Heart left ventricle (tissue), 16 donors: ENCODE measurements at regions not wholly inside any gene's neighbourhood (a gene's known extent, or its start where the extent isn't known, plus 50 kb on each side); places are given as distances from the start of the nearest gene placed in this dataset.

Experiments used
- ATAC-seq, 4 donors: fragments of 200-7000 bp; cut with Tn5 transposase; one replicate each; pipeline ENCODE4 v1.9.1; 2020 to 2022; ENCODE audit warnings: moderate library complexity in 4 of 4, mild to moderate bottlenecking in 3 of 4, moderate number of reproducible peaks in 1 of 4
- DNase-seq, 5 donors: peaks; one replicate each; pipeline ENCODE4 v3.0.0-alpha.2; 2020
- H3K27ac ChIP-seq, 12 donors: fragments of 200-600 bp; sonication (generic) in 4 of 12; one replicate each; pipeline versions ENCODE4 v1.5.0 to v1.8.0; 2016 to 2022; ENCODE audit warnings: mild to moderate bottlenecking in 2 of 12
- H3K27me3 ChIP-seq, 9 donors: fragments of 200-600 bp; sonication (generic) in 2 of 9; one replicate each; pipeline versions ENCODE4 v1.5.1 to v1.8.0; 2016 to 2022; ENCODE audit warnings: mild to moderate bottlenecking in 3 of 9
- H3K36me3 ChIP-seq, 9 donors: fragments of 200-600 bp; sonication (generic) in 2 of 9; one replicate each; pipeline versions ENCODE4 v1.5.0 to v1.8.0; 2018 to 2022; ENCODE audit warnings: mild to moderate bottlenecking in 2 of 9
- H3K4me1 ChIP-seq, 12 donors: fragments of 200-600 bp; sonication (generic) in 4 of 12; one replicate each; pipeline versions ENCODE4 v1.5.0 to v1.8.0; 2016 to 2022; ENCODE audit warnings: mild to moderate bottlenecking in 3 of 12
- H3K4me3 ChIP-seq, 12 donors: fragments of 200-600 bp; sonication (generic) in 4 of 12; one replicate each; pipeline versions ENCODE4 v1.5.0 to v1.8.0; 2017 to 2022; ENCODE audit warnings: mild to moderate bottlenecking in 9 of 12, moderate library complexity in 4 of 12
- H3K9me3 ChIP-seq, 12 donors: fragments of 200-600 bp; sonication (generic) in 4 of 12; one replicate each; pipeline versions ENCODE4 v1.5.0 to v1.8.0; 2016 to 2022; ENCODE audit warnings: mild to moderate bottlenecking in 1 of 12
- POLR2A ChIP-seq, 2 donors: fragments of 450-650 bp; IDR thresholded peaks; one replicate each; pipeline ENCODE4 v1.6.1; 2017; ENCODE audit warnings: antibody characterized with exemption in 2 of 2, mild to moderate bottlenecking in 2 of 2, moderate library complexity in 2 of 2
- WGBS, 4 donors: extraction: QIAGEN DNeasy Blood & Tissue Kit in 2 of 4; methylation state at CpG; one replicate each; pipeline versions ENCODE4 v1.1.5 to v1.1.7; 2013 to 2018; 5-methylcytosine and 5-hydroxymethylcytosine counted together
- intact Hi-C, 10 donors: fragments of 100-400 bp; cut with DNase I; formaldehyde crosslinking; loops; one replicate each; pipeline versions ENCODE4 v1.11.1 to v1.14.2; 2022
- TF ChIP-seq, protein P1 (sequence below), 12 donors: fragments of 200-600 bp; sonication (generic) in 4 of 12; IDR thresholded peaks; one replicate each; pipeline versions ENCODE4 v1.5.0 to v1.8.0; 2018 to 2022; ENCODE audit warnings: antibody characterized with exemption in 12 of 12, mild to moderate bottlenecking in 5 of 12
- donor health status: ischemic (EF 13 %, LVEDD 7.1; RV severe dilation, severe dysfunction).
- donor health status: healthy with polysubstance abuse.
- donor health status: DM: no; HTN: yes; CAD: no.
- donor health status: DM: no; HTN: no; CAD: no.
- donor health status: ischemic (EF 25% LVEDD 6.9; RV normal size, moderate dysfunction).
- donor health status: ischemic (EF 25% LVEDD 5.7; RV mildly dilated, moderate dysfunction).
- donor health status: healthy.
- donor health status: DM: yes; HTN: yes; CAD: no.
- donor health status: ischemic (EF 35%, LVEDD 5.7; RV mildly dilated, moderate dysfunction).
- donor health status: nonischemic (EF 11% LVEDD 7.7; RV severe dilation, severe dysfunction).
- donor health status: DM: yes; HTN: yes; CAD: no.
- donor health status: PGD.
- donor health status: ischemic (EF 29% LVEDD 5.4; RV normal size, mild dysfunction).
- donor health status: nonischemic (EF 23%, LVEDD 6.1; RV moderate dilation, normal function).

DNA sequence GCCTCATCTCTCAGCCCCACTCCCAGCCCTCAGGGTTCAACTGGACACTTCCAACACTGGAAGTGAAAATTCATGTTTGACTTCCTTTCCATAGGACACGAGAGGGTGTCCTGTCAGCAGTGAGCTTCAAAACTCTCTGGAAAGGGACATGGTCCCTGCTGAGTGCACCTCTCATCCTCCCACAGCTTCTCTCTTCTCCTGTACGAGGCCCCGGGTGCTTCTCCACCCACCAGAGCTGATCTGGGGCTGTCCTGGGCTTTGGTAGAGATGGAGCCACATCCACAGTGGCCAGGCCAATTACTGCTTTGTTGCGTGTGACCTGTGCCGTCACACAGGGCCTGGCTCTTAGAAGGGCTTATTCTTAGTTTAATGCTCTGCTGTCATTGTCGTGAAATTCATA, 182.3 kb downstream of the RRAGC start:
- no peaks in the 10 kb centered on the region for H3K4me1 ChIP-seq
- no peaks in the 10 kb centered on the region for H3K36me3 ChIP-seq
- ATAC-seq (no peak), DNase-seq (no peak)
- TF ChIP-seq POLR2A (IDR thresholded peaks at IDR 0.05) = no peak
- TF ChIP-seq, protein P1, sequence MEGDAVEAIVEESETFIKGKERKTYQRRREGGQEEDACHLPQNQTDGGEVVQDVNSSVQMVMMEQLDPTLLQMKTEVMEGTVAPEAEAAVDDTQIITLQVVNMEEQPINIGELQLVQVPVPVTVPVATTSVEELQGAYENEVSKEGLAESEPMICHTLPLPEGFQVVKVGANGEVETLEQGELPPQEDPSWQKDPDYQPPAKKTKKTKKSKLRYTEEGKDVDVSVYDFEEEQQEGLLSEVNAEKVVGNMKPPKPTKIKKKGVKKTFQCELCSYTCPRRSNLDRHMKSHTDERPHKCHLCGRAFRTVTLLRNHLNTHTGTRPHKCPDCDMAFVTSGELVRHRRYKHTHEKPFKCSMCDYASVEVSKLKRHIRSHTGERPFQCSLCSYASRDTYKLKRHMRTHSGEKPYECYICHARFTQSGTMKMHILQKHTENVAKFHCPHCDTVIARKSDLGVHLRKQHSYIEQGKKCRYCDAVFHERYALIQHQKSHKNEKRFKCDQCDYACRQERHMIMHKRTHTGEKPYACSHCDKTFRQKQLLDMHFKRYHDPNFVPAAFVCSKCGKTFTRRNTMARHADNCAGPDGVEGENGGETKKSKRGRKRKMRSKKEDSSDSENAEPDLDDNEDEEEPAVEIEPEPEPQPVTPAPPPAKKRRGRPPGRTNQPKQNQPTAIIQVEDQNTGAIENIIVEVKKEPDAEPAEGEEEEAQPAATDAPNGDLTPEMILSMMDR (IDR thresholded peaks at IDR 0.05) = no peak
- WGBS, 4 donors = 82 to 93% (median 89%) methylated on average over 6 of the region's 6 CpGs
- no peaks in the 10 kb centered on the region for H3K27me3 ChIP-seq
- no peak overlapping the region for H3K4me3 ChIP-seq
- no peaks in the 10 kb centered on the region for H3K9me3 ChIP-seq
- intact Hi-C loops = no loop called here
- H3K27ac ChIP-seq = no peak overlapping the region

DNA sequence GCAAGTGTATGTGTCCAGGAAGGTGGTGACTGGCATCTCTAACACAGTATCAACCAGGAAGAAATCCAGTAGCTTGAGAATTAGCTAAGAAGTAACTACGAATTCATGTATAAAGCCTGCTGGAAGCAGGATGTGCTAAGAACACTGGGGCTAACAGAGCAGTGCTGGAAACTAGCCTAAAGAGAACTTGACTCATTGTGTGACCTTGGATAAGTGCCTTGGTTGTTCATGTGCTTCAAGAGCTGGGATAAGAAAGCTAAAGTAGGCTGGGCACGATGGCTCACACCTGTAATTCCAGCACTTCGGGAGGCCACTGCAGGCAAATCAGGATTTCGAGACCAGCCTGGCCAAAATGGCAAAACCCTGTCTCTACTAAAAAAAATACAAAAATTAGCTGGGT, 186.9 kb downstream of the RRAGC start:
- H3K9me3 ChIP-seq = no peaks in the 10 kb centered on the region
- H3K4me1 ChIP-seq = no peaks in the 10 kb centered on the region
- intact Hi-C loops = no loop called here
- DNase-seq (no peak), ATAC-seq (peak in 1 of 4 donors; percentile 33)
- H3K4me3 ChIP-seq = no peak overlapping the region
- H3K27me3 ChIP-seq = peaks cover 0 to 7% (median 0%) of the 10 kb centered on the region in 9 donors
- H3K27ac ChIP-seq = no peak overlapping the region
- 38 to 75% (median 67%) methylated on average over 4 of the region's 4 CpGs for WGBS, 4 donors
- H3K36me3 ChIP-seq = no peaks in the 10 kb centered on the region
- TF ChIP-seq POLR2A (IDR thresholded peaks at IDR 0.05) = no peak
- TF ChIP-seq, protein P1 (IDR thresholded peaks at IDR 0.05) = no peak

DNA sequence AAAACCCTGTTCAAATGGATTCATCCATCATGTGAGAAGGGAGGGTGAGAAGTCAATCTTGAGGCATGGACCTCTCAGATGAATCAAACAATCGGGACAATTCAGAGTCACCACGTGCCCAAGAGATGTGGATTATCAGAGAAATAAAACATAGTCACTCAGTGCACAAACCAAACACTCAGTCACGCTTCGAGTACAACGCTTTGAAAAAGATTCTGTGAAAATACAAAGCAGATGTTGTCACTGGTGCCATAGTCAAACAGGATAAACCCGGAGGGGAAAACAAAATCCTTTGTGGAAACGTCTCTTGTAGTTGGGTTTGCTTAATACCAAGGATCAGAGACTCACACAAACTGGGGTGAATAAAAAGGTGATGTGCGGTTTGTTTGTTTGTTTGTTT, 188.4 kb downstream of the RRAGC start:
- Histone ChIP-seq H3K27me3 (peaks cover 0 to 8% (median 0%) of the 10 kb centered on the region in 9 donors), H3K4me3 (no peak overlapping the region), H3K27ac (no peak overlapping the region), H3K36me3 (no peaks in the 10 kb centered on the region), H3K4me1 (no peaks in the 10 kb centered on the region), H3K9me3 (no peaks in the 10 kb centered on the region)
- ATAC-seq (no peak), DNase-seq (no peak)
- intact Hi-C loops = no loop called here
- 84 to 90% (median 88%) methylated on average over 8 of the region's 8 CpGs for WGBS, 4 donors
- TF ChIP-seq, protein P1 (IDR thresholded peaks at IDR 0.05) = no peak
- TF ChIP-seq POLR2A (IDR thresholded peaks at IDR 0.05) = no peak

DNA sequence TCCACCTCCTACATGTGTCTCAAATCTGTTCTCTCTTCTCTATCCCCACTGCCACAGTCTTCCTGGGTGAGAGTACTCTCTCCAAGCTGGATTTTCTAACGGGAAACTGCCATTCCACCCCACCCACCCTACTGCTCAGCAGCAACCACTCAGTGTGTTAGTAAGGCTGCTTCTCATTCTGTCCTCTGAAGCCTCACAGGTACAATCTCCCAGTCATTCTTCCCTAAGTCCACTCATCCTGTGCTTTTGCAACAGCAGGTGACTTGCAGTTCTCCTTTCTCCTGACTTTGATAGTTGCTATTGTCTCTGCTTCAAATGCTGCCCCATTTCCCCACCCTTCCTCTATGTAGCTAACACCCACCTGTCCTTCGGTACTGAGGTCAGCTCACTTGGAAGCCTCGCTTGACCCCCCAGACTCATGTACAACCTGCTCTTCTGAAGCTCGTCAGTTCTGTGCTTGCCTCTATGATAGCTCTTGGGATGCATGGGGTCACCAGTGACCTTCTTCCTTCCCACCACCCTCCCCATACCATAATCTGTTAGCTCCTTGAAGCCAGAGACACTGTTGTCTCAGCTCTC, 188.9 kb downstream of the RRAGC start:
- intact Hi-C loops = no loop called here
- peaks cover 0 to 10% (median 0%) of the 10 kb centered on the region in 9 donors for H3K27me3 ChIP-seq
- peaks cover 0 to 4% (median 1%) of the 10 kb centered on the region in 12 donors for H3K9me3 ChIP-seq
- no peaks in the 10 kb centered on the region for H3K4me1 ChIP-seq
- DNase-seq (no peak), ATAC-seq (no peak)
- no peak overlapping the region for H3K27ac ChIP-seq
- TF ChIP-seq, protein P1 (IDR thresholded peaks at IDR 0.05) = no peak
- TF ChIP-seq POLR2A (IDR thresholded peaks at IDR 0.05) = no peak
- no peaks in the 10 kb centered on the region for H3K36me3 ChIP-seq
- no peak overlapping the region for H3K4me3 ChIP-seq
- 78 to 85% (median 81%) methylated on average over 4 of the region's 4 CpGs for WGBS, 4 donors
